Common myeloid progenitor, CD34-positive (primary cell): ENCODE measurements at regions not wholly inside any gene's neighbourhood (a gene's known extent, or its start where the extent isn't known, plus 50 kb on each side); places are given as distances from the start of the nearest gene placed in this dataset.

Source experiments
- CTCF ChIA-PET: fragments of 350-600 bp; sonication (Branson Sonifier 250); formaldehyde crosslinking; loops from one replicate; lab custom pipeline; 2021; ENCODE audit warnings: antibody characterized with exemption; lab: Charles Lee
- POLR2A ChIA-PET: fragments of 350-600 bp; sonication (Branson Sonifier 250); formaldehyde crosslinking; loops from one replicate; lab custom pipeline; 2021; ENCODE audit warnings: antibody characterized with exemption; lab: Charles Lee
- DNase-seq, 3 donors: peaks; one replicate each; pipeline versions ENCODE4 v3.0.0 to v3.0.0-alpha.2; 2013
- H3K27ac ChIP-seq, 2 experiments: 1 replicate in 1 of 2; 2 replicates in 1 of 2; pipeline ENCODE4 v1.7.0; 2013; ENCODE audit warnings: inconsistent platforms in 2 of 2, low read length in 2 of 2, mild to moderate bottlenecking in 2 of 2, low read depth in 1 of 2, moderate library complexity in 1 of 2; ENCODE audit not compliant: severe bottlenecking in 2 of 2, insufficient read depth in 1 of 2, poor library complexity in 1 of 2
- H3K27me3 ChIP-seq, 5 experiments: replicated peaks in 2 of 5; 1 replicate in 3 of 5; 2 replicates in 2 of 5; pipeline versions ENCODE4 v1.6.1 to v1.7.0; 2013; ENCODE audit warnings: low read length in 4 of 5, mild to moderate bottlenecking in 2 of 5, moderate library complexity in 2 of 5, inconsistent platforms in 1 of 5; ENCODE audit not compliant: insufficient read depth in 5 of 5, control insufficient read depth in 4 of 5
- H3K36me3 ChIP-seq, 4 experiments: 1 replicate in 2 of 4; 2 replicates in 2 of 4; pipeline versions ENCODE4 v1.6.1 to v1.7.0; 2013; ENCODE audit warnings: low read length in 3 of 4, control low read depth in 1 of 4, mild to moderate bottlenecking in 1 of 4; ENCODE audit not compliant: control insufficient read depth in 4 of 4, insufficient read depth in 4 of 4
- H3K4me1 ChIP-seq, 4 experiments: 1 replicate in 3 of 4; 2 replicates in 1 of 4; pipeline versions ENCODE4 v1.6.1 to v1.7.1; 2013; ENCODE audit warnings: low read length in 3 of 4, mild to moderate bottlenecking in 3 of 4, control low read depth in 1 of 4, inconsistent platforms in 1 of 4, moderate library complexity in 1 of 4; ENCODE audit not compliant: control insufficient read depth in 4 of 4, insufficient read depth in 4 of 4; ENCODE audit errors: control extremely low read depth in 1 of 4
- H3K4me3 ChIP-seq, 7 experiments: 1 replicate in 4 of 7; 2 replicates in 3 of 7; pipeline versions ENCODE4 v1.5.1 to v1.7.0; 2013; ENCODE audit warnings: mild to moderate bottlenecking in 7 of 7, low read length in 6 of 7, moderate library complexity in 6 of 7, inconsistent platforms in 2 of 7, low read depth in 2 of 7, control low read depth in 1 of 7; ENCODE audit not compliant: insufficient read depth in 4 of 7, control insufficient read depth in 1 of 7; ENCODE audit errors: extremely low read depth in 1 of 7
- H3K9me3 ChIP-seq, 5 experiments: 1 replicate in 4 of 5; 2 replicates in 1 of 5; pipeline versions ENCODE4 v1.6.1 to v1.7.1; 2013; ENCODE audit warnings: low read length in 4 of 5, mild to moderate bottlenecking in 2 of 5, inconsistent platforms in 1 of 5, low read depth in 1 of 5, moderate library complexity in 1 of 5; ENCODE audit not compliant: control insufficient read depth in 4 of 5, insufficient read depth in 2 of 5; ENCODE audit errors: control extremely low read depth in 1 of 5
- WGBS: methylation state at CpG from one replicate; pipeline ENCODE4 v1.1.5; 2013; ENCODE audit not compliant: insufficient coverage; 5-methylcytosine and 5-hydroxymethylcytosine counted together

- Histone ChIP-seq H3K27me3 (peaks cover 0 to 27% (median 9%) of the 10 kb centered on the region in 5 experiments), H3K4me3 (no peak overlapping the region), H3K27ac (no peak overlapping the region), H3K4me1 (no peaks in the 10 kb centered on the region), H3K9me3 (peaks cover 0 to 24% (median 2%) of the 10 kb centered on the region in 5 experiments), H3K36me3 (no peaks in the 10 kb centered on the region)
- POLR2A ChIA-PET, result no interaction called here
- DNase-seq, result no peak
- WGBS, result 95% methylated on average over 4 of the region's 4 CpGs
- CTCF ChIA-PET, result no interaction called here
These were observed 164.2 kb upstream of the TCF21 start for GRCh38 chr6:133724726-133725125.

- Histone ChIP-seq H3K27me3 (peaks cover 2 to 22% (median 11%) of the 10 kb centered on the region in 5 experiments), H3K4me1 (no peaks in the 10 kb centered on the region), H3K27ac (no peak overlapping the region), H3K36me3 (no peaks in the 10 kb centered on the region), H3K4me3 (no peak overlapping the region), H3K9me3 (peaks cover 0 to 24% (median 2%) of the 10 kb centered on the region in 5 experiments)
- no CpG with 5 or more reads among the region's 2 CpGs for WGBS
- POLR2A ChIA-PET, result no interaction called here
- DNase-seq, result no peak
- CTCF ChIA-PET, result no interaction called here
These were observed 162.7 kb upstream of the TCF21 start for GRCh38 chr6:133726188-133726587.

- no peaks in the 10 kb centered on the region for H3K4me1 ChIP-seq
- DNase-seq, result no peak
These were observed 158.0 kb upstream of the TCF21 start for GRCh38 chr6:133730881-133731280.

GRCh38 chr6:133740218-133740617, 148.7 kb upstream of the TCF21 start:
- ChIA-PET CTCF (no interaction called here), POLR2A (no interaction called here)
- H3K36me3 ChIP-seq, result no peaks in the 10 kb centered on the region
- WGBS, result 50% methylated on average over 1 of the region's 5 CpGs
- peaks cover 0 to 21% (median 0%) of the 10 kb centered on the region in 5 experiments for H3K27me3 ChIP-seq
- no peak overlapping the region for H3K4me3 ChIP-seq
- no peak for DNase-seq
- H3K4me1 ChIP-seq, result no peaks in the 10 kb centered on the region
- H3K9me3 ChIP-seq, result no peaks in the 10 kb centered on the region
- H3K27ac ChIP-seq, result no peak overlapping the region

More at GRCh38 chr6:133730881-133731280, 158.0 kb upstream of the TCF21 start:
- ChIA-PET POLR2A (no interaction called here), CTCF (no interaction called here)
- Histone ChIP-seq H3K9me3 (peaks cover 0 to 20% (median 7%) of the 10 kb centered on the region in 5 experiments), H3K4me3 (no peak overlapping the region), H3K36me3 (no peaks in the 10 kb centered on the region), H3K27ac (no peak overlapping the region), H3K27me3 (peaks cover 2 to 19% (median 8%) of the 10 kb centered on the region in 5 experiments)
- WGBS, result 49% methylated on average over 3 of the region's 4 CpGs

GRCh38 chr6:133740816-133741215, 148.1 kb upstream of the TCF21 start:
- Histone ChIP-seq H3K4me1 (no peaks in the 10 kb centered on the region), H3K9me3 (no peaks in the 10 kb centered on the region), H3K27ac (no peak overlapping the region), H3K27me3 (peaks cover 0 to 21% (median 0%) of the 10 kb centered on the region in 5 experiments), H3K36me3 (no peaks in the 10 kb centered on the region), H3K4me3 (no peak overlapping the region)
- WGBS, result 100% methylated on average over 1 of the region's 2 CpGs
- ChIA-PET CTCF (no interaction called here), POLR2A (no interaction called here)
- DNase-seq, result no peak

- H3K27me3 ChIP-seq, result peaks cover 0 to 20% (median 0%) of the 10 kb centered on the region in 5 experiments
- no peak for DNase-seq
- H3K9me3 ChIP-seq, result no peaks in the 10 kb centered on the region
- CTCF ChIA-PET, result interaction anchor here (0.6 kb wide), 1 partner anchor 508 kb away, joined by 4 read pairs; no protein-coding TSS in a partner anchor
- H3K27ac ChIP-seq, result no peak overlapping the region
- 83% methylated on average over 1 of the region's 5 CpGs for WGBS
- POLR2A ChIA-PET, result no interaction called here
- H3K4me3 ChIP-seq, result no peak overlapping the region
- H3K36me3 ChIP-seq, result no peaks in the 10 kb centered on the region
- H3K4me1 ChIP-seq, result no peaks in the 10 kb centered on the region
These were observed 147.5 kb upstream of the TCF21 start for GRCh38 chr6:133741375-133741861.

- H3K27ac ChIP-seq, result no peak overlapping the region
- DNase-seq, result no peak
- ChIA-PET CTCF (no interaction called here), POLR2A (no interaction called here)
- no peaks in the 10 kb centered on the region for H3K4me1 ChIP-seq
- H3K4me3 ChIP-seq, result no peak overlapping the region
- WGBS, result 83% methylated on average over 1 of the region's 2 CpGs
- no peaks in the 10 kb centered on the region for H3K36me3 ChIP-seq
- no peaks in the 10 kb centered on the region for H3K9me3 ChIP-seq
- H3K27me3 ChIP-seq, result peaks cover 0 to 21% (median 1%) of the 10 kb centered on the region in 5 experiments
These were observed 145.3 kb upstream of the TCF21 start for GRCh38 chr6:133743621-133744020.
